Stimulated activated CD4-positive, alpha-beta T cell treated with anti-CD3 and anti-CD28 coated beads, TNF-alpha, amount 100 ng/mL, for 48 hours (primary cell): ENCODE measurements at regions not wholly inside any gene's neighbourhood (a gene's known extent, or its start where the extent isn't known, plus 50 kb on each side); places are given as distances from the start of the nearest gene placed in this dataset.

Experiments used
- DNase-seq, 3 donors: peaks; one replicate each; pipeline ENCODE4 v3.0.0-alpha.2; 2020; ENCODE audit warnings: low read depth in 3 of 3

- peak in 1 of 3 donors; percentile 78 for DNase-seq
These were observed 82.7 kb upstream of the DUSP22 start for GRCh38 chr6:209432-210103.

GRCh38 chr6:210104-210456, 82.2 kb upstream of the DUSP22 start:
- DNase-seq, result no peak

GRCh38 chr6:210778-211374, 81.4 kb upstream of the DUSP22 start:
- DNase-seq, result no peak

GRCh38 chr6:211871-212497, 80.3 kb upstream of the DUSP22 start:
- no peak for DNase-seq

DNA sequence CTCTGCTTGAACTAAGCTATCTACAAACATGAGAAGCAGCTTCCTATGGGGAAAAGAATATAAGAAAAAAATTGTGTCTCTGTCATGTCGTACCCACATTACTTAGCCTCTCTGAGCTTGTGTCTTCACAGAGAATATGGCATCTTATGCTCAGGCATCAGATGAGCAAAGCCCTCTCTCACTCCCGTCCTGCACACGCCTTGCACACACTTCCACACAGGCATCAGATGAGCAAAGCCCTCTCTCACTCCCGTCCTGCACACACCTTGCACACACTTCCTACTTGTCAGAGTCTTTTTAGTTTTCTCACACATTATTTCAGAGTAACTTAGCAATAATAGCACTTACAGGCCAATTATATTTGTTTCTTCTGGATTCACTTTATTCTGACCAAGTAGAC, 79.0 kb upstream of the DUSP22 start:
- DNase-seq, result no peak

DNA sequence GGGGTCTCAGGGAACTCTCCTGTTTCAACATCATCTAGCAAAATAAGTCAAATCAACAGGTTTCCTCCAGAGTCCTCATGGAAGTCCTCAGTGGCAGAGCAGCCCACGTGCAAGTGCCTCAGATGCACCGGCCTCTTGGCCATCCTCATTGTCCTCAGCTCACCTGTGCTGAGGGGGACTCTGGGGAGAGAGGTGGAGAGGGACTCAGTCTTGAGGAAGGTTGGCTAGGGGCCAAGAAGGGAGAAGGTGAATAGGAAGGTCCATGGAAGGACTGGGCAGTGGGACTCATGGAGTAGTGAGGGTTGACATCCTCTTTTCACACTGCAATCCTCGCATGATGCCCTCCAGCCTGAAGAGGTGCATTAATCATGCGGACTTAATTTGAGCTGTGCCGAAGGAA, 77.9 kb upstream of the DUSP22 start:
- DNase-seq, result no peak

DNA sequence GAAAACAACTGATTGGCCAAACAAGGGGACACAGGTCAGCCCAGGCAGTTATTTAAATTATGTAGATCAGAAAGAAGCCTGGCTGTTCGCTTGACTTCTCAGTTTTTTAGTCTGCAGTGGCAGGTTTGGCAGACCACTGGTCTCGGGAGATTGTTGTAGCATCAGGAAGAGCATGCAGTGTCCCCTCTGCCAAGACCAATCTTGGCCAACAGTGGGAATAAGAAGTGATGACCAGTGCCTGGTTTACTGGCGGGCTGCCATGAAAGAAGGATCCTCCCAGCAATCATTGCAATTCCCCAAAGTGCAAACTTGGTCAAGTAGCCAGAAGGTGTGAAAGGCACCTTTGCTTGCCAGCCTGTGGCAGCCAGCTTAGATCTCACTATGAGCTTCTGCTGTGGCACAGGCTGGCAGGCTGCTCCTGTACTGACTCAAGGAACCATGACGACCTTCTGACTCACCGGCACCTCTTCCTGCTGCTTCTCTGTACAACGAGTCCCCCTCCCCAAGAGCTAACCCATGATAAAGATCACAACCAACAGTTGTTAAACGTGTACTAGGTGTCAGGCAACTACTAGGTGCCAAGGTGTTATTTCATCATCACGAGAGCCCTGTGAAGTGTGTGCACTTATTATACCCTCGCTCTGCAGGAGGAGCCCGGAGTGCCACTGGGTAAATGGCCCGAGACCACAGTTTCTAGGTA, 76.8 kb upstream of the DUSP22 start:
- DNase-seq, result peak; percentile 43 to 82 (median 74)

DNA sequence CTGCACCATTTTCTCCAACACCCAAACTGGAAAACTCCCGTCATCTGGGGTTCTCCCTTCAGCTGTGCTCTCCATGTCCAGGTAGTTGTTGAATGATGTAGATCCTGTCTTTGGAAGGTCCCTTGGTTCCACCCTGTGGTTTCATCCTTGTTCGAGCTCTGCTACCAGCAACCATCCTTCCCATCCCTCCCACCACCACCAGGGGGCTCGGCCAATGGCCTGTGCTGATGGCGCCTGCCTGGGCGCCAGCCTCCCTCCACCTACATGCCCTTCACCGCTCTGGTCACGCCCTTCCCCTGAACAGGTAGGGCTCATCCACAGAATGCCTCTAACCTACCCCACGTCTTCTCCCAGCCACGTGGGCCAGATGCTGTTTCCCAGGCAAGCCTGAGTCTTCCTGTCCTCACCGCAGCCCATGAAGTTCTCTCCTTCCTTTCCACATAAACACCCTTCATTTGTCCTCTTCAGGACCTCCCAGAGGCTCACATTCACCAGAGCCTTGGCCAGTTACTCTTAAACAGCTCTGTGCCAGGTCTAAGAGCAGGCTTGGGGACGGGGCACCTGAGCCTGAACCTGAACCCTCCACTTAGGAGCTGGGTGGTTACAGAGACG, 75.1 kb upstream of the DUSP22 start:
- peak in 1 of 3 donors; percentile 34 for DNase-seq

GRCh38 chr6:218153-219018, 73.9 kb upstream of the DUSP22 start:
- DNase-seq, result no peak

- no peak for DNase-seq
These were observed 73.2 kb upstream of the DUSP22 start for GRCh38 chr6:219019-219570.

DNA sequence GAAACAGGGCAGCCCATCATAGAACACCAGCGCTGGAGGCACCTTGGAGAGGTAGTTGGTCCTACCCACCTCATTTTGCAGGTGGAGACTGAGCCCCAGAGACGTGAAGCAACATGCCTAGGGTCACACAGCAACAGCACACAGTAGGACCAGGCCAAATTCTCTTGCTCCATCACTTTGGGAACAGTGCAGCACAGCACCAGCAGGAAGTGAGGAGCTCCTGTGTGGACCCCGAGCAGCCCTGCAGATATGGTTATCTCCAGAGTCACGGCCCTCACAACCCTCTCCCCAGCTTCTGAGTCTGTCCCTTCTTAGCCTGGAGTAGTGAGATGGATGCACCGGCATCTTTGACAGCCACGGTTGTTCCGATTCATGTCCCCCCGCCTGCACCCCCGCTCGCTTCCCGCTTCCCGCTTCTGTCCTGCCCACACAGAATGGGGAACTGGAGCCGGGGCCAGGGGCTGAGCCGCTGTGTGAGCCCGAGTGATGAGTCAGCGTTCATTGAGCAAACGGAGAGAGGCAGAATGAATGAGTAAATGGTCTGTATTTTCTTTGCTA, 72.6 kb upstream of the DUSP22 start:
- no peak for DNase-seq

GRCh38 chr6:220312-220711, 72.0 kb upstream of the DUSP22 start:
- no peak for DNase-seq

- no peak for DNase-seq
These were observed 71.4 kb upstream of the DUSP22 start for GRCh38 chr6:220721-221475.

GRCh38 chr6:221531-222349, 70.5 kb upstream of the DUSP22 start:
- no peak for DNase-seq

DNA sequence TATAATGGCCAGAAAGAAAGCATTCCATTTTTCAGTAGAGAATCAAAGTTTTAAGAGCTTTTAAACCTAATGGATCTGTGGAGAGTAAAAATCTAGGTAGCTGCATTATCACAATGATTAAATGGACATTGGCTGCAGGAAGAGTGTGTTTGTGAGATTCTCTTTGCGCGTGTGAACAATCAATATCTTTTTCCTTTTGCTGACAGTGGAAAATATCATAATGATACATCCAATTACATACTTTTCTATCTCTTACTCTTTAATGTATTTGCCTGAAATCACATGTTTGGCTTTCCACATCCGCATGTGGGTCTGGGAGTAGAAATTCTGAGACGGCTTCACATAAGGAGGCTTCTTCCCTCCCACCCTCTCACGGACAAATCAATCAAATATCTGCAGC, 69.8 kb upstream of the DUSP22 start:
- no peak for DNase-seq

- DNase-seq, result no peak
These were observed 69.2 kb upstream of the DUSP22 start for GRCh38 chr6:223136-223535.

GRCh38 chr6:223763-224162, 68.5 kb upstream of the DUSP22 start:
- peak in 1 of 3 donors; percentile 59 for DNase-seq

DNA sequence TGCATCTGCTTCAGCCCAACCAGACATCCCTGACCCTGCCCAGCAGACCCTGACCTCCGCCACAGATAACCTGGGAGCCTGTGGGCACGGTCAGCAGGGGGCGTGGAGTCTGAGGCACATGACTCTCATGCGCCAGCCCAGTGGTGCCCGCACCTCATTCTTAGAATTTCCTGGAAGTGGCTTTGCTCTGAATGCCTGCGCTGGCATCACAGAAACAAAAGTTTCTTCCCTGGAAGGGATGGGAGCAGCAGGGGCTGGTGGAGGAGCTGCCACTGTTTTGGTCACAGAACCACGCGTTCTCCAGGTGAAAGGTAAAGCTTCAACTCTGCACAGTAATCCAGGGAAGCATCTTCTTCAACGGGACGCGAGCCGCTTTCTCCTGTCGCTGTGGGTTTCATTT, 67.9 kb upstream of the DUSP22 start:
- no peak for DNase-seq

DNA sequence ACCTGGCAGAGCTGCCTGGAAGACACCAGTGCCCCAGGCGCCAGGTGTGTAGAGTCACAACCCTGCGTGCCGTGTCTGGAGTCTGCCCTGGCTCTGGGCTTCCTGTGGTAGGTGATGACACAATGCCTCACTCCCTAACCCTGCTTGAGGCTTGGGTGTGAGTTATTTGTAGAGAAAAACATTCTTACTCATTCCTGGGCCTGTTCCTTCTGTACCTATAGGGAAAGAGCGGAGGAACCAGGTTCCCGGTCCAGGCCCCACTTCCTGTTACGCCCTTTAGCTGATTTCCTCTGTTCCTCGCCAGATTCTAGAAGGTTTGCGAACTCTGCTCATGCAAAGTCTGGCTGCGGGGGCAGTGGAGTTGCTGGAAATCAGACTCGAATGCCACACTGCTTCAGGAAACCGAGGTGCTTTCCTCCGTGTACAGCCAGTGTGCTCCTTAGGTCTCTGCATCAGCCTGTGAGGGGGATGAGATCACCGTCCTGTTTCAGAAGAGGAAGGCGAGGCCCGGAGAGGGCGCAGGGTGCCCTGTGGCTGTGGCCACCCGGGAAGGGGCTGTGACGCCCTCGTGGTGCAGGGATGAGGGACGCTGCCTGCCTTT, 67.1 kb upstream of the DUSP22 start:
- DNase-seq, result peak; percentile 55 to 78 (median 65)
